K562 (cell line): ENCODE measurements at regions not wholly inside any gene's neighbourhood (a gene's known extent, or its start where the extent isn't known, plus 50 kb on each side); places are given as distances from the start of the nearest gene placed in this dataset.

ENCODE experiments used
- HNRNPH1 ChIP-seq: fragments of 200-400 bp; formaldehyde crosslinking; optimal IDR thresholded peaks from 2 replicates; pipeline ENCODE3; 2017; ENCODE audit warnings: low read depth, mild to moderate bottlenecking, low read length, moderate library complexity
- REST ChIP-seq, 2 experiments: fragments of 450-650 bp; formaldehyde crosslinking in 1 of 2; IDR thresholded peaks; 2 replicates each; pipeline versions ENCODE4 v1.4.0 to v1.6.1; 2014 to 2020; ENCODE audit warnings: mild to moderate bottlenecking in 2 of 2, borderline replicate concordance in 1 of 2, low read depth in 1 of 2
- ZNF639 ChIP-seq, 2 experiments: fragments of 200-800 bp in 1 of 2; sonication (Bioruptor generic) in 1 of 2; sonication (generic) in 1 of 2; formaldehyde crosslinking in 1 of 2; IDR thresholded peaks in 1 of 2; conservative IDR thresholded peaks in 1 of 2; 2 replicates each; pipeline versions ENCODE4 v1.5.0 to v1.6.1; 2016 to 2020; ENCODE audit warnings: missing compliant biosample characterization in 1 of 2, missing genetic modification characterization in 1 of 2, missing genetic modification reagents in 1 of 2

GRCh38 chr16:73189136-73189535 lies 141.2 kb upstream of the ZFHX3 start:
- TF ChIP-seq ZNF639 (CRISPR knock-in tag; conservative IDR thresholded peaks at IDR 0.05 in 1 of 2, IDR thresholded peaks at IDR 0.05 in 1 of 2) = no peak
- TF ChIP-seq HNRNPH1 = no peak
- TF ChIP-seq REST (IDR thresholded peaks at IDR 0.05; ENCODE audit: borderline replicate concordance) = no peak
- no peak for TF ChIP-seq REST (CRISPR knock-in tag; IDR thresholded peaks at IDR 0.05; ENCODE audit: low read depth)
